Smooth muscle cell (in vitro differentiated cells): ENCODE measurements at regions not wholly inside any gene's neighbourhood (a gene's known extent, or its start where the extent isn't known, plus 50 kb on each side); places are given as distances from the start of the nearest gene placed in this dataset.

Source experiments
- DNase-seq: peaks from one replicate; lab custom pipeline; 2025; ENCODE audit not compliant: unreplicated experiment; lab: John Stamatoyannopoulos, UW
- H2AFZ ChIP-seq: fragments of 200-600 bp; sonication (generic); 2 replicates; pipeline ENCODE4 v1.6.0; 2016; ENCODE audit warnings: antibody characterized with exemption, low read depth, mild to moderate bottlenecking
- H3F3A ChIP-seq: fragments of 200-600 bp; sonication (generic); 2 replicates; pipeline ENCODE4 v1.6.0; 2017; ENCODE audit warnings: antibody characterized with exemption, low read depth
- H3K27ac ChIP-seq: fragments of 200-600 bp; sonication (generic); 2 replicates; pipeline ENCODE4 v1.5.1; 2016; ENCODE audit warnings: low read depth, mild to moderate bottlenecking
- H3K27me3 ChIP-seq: fragments of 200-600 bp; sonication (generic); 2 replicates; pipeline ENCODE4 v1.6.1; 2016; ENCODE audit warnings: low read depth, mild to moderate bottlenecking
- H3K36me3 ChIP-seq: fragments of 200-600 bp; sonication (generic); 2 replicates; pipeline ENCODE4 v1.5.1; 2016; ENCODE audit warnings: low read depth
- H3K4me1 ChIP-seq: fragments of 200-600 bp; sonication (generic); 2 replicates; pipeline ENCODE4 v1.5.1; 2016; ENCODE audit warnings: low read depth
- H3K4me2 ChIP-seq: fragments of 200-600 bp; sonication (generic); 2 replicates; pipeline ENCODE4 v1.6.0; 2016; ENCODE audit warnings: mild to moderate bottlenecking
- H3K4me3 ChIP-seq: fragments of 200-600 bp; sonication (generic); 2 replicates; pipeline ENCODE4 v1.5.1; 2016; ENCODE audit warnings: mild to moderate bottlenecking
- H3K79me2 ChIP-seq: fragments of 200-600 bp; sonication (generic); 2 replicates; pipeline ENCODE4 v1.6.0; 2016; ENCODE audit warnings: low read depth, mild to moderate bottlenecking
- H3K9ac ChIP-seq: fragments of 200-600 bp; sonication (generic); 2 replicates; pipeline ENCODE4 v1.6.0; 2016; ENCODE audit warnings: low read depth
- H3K9me3 ChIP-seq: fragments of 200-600 bp; sonication (generic); replicated peaks from 2 replicates; pipeline ENCODE4 v1.5.1; 2016; ENCODE audit warnings: low read depth
- H4K20me1 ChIP-seq: fragments of 200-600 bp; sonication (generic); 2 replicates; pipeline ENCODE4 v1.6.0; 2016; ENCODE audit warnings: low read depth
- WGBS: methylation state at CpG from one replicate; pipeline ENCODE4 v1.1.7; 2016; ENCODE audit warnings: low lambda C conversion rate; 5-methylcytosine and 5-hydroxymethylcytosine counted together
- TF ChIP-seq, protein P1 (sequence below): fragments of 200-600 bp; sonication (generic); IDR thresholded peaks from 2 replicates; pipeline ENCODE4 v1.5.1; 2017; ENCODE audit warnings: borderline replicate concordance, mild to moderate bottlenecking, antibody characterized with exemption; ENCODE audit not compliant: insufficient read depth, poor library complexity, severe bottlenecking

DNA sequence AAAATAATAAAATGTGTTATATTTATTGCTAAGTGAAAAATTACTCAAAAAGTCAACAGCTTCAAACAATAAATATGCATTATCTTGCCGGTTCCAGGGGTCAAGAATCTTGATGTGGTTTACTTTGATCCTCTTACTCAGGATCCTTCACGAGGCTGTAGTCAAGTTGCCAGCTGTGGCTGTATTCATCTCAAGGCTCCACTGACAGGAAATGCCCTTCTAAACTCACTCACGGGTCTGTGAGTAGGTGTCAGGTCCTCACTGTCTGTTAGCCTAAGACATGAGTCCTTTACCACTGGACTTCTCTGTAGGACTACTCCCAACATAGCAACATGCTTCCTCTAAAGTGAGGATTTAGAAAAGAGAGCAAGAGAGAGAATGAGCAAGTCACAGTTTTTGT lies 983.0 kb downstream of the SI start:
- Histone ChIP-seq H3K9ac (no peak overlapping the region), H3F3A (no peaks in the 10 kb centered on the region), H3K27me3 (no peaks in the 10 kb centered on the region), H3K4me3 (no peak overlapping the region), H3K36me3 (no peaks in the 10 kb centered on the region), H3K4me2 (no peak overlapping the region), H3K4me1 (no peaks in the 10 kb centered on the region), H2AFZ (no peak overlapping the region), H3K9me3 (no peaks in the 10 kb centered on the region), H3K27ac (no peak overlapping the region), H3K79me2 (no peaks in the 10 kb centered on the region), H4K20me1 (no peaks in the 10 kb centered on the region)
- TF ChIP-seq, protein P1, sequence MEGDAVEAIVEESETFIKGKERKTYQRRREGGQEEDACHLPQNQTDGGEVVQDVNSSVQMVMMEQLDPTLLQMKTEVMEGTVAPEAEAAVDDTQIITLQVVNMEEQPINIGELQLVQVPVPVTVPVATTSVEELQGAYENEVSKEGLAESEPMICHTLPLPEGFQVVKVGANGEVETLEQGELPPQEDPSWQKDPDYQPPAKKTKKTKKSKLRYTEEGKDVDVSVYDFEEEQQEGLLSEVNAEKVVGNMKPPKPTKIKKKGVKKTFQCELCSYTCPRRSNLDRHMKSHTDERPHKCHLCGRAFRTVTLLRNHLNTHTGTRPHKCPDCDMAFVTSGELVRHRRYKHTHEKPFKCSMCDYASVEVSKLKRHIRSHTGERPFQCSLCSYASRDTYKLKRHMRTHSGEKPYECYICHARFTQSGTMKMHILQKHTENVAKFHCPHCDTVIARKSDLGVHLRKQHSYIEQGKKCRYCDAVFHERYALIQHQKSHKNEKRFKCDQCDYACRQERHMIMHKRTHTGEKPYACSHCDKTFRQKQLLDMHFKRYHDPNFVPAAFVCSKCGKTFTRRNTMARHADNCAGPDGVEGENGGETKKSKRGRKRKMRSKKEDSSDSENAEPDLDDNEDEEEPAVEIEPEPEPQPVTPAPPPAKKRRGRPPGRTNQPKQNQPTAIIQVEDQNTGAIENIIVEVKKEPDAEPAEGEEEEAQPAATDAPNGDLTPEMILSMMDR = no peak
- WGBS = 48% methylated on average over 3 of the region's 3 CpGs
- DNase-seq = no peak

DNA sequence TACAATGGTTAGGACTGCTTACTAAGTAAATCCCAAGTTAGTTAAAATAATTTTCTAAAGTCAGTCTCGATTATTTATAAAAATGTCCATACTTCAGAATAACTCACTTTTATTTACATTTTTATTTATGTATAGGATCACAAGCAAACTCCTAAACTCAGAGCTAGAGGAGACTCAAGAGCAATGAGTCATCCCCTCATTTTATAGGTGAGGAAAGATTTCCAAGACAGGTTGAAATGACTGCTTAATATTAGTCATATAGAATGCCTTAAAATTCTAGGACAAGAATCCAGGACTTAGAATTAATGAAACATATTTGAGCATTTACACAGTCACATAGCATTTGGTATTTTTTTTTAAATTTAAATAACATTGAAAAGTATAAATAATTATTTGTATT lies 983.8 kb downstream of the SI start:
- no peak overlapping the region for H3K4me2 ChIP-seq
- no peaks in the 10 kb centered on the region for H3K9me3 ChIP-seq
- H3K4me3 ChIP-seq = no peak overlapping the region
- no peaks in the 10 kb centered on the region for H3K36me3 ChIP-seq
- no peaks in the 10 kb centered on the region for H4K20me1 ChIP-seq
- no peak overlapping the region for H3K27ac ChIP-seq
- H3K79me2 ChIP-seq = no peaks in the 10 kb centered on the region
- no peaks in the 10 kb centered on the region for H3K4me1 ChIP-seq
- H2AFZ ChIP-seq = no peak overlapping the region
- no peak for DNase-seq
- 84% methylated on average over 1 of the region's 1 CpG for WGBS
- H3K9ac ChIP-seq = no peak overlapping the region
- no peaks in the 10 kb centered on the region for H3F3A ChIP-seq
- no peaks in the 10 kb centered on the region for H3K27me3 ChIP-seq
- TF ChIP-seq, protein P1 = no peak

DNA sequence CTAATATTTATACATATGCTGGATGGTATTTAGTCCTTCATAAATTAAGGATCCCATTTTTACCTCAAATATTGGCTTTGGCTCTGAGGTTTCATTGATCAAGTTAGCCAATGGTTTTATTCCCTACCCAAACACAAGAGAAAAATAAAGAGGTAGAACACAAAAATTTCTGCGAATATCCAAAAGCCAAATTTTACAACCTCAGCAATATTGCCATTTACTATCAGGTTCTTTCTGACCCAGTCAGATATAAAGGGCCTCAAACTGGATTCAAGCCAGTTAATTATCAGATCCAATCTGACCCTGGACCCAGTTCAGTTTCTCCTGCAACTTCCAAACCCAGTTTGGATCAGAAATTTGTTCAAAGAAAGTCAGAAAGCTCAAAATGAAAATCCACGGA lies 998.1 kb downstream of the SI start:
- Histone ChIP-seq H2AFZ (no peak overlapping the region), H3K27me3 (no peaks in the 10 kb centered on the region), H3K9me3 (no peaks in the 10 kb centered on the region), H4K20me1 (no peaks in the 10 kb centered on the region), H3K36me3 (no peaks in the 10 kb centered on the region), H3K9ac (no peak overlapping the region), H3K4me1 (no peaks in the 10 kb centered on the region), H3F3A (no peaks in the 10 kb centered on the region), H3K4me2 (no peak overlapping the region), H3K27ac (no peak overlapping the region), H3K79me2 (no peaks in the 10 kb centered on the region), H3K4me3 (no peak overlapping the region)
- DNase-seq = no peak
- TF ChIP-seq, protein P1 = no peak
- WGBS = 89% methylated on average over 2 of the region's 2 CpGs

DNA sequence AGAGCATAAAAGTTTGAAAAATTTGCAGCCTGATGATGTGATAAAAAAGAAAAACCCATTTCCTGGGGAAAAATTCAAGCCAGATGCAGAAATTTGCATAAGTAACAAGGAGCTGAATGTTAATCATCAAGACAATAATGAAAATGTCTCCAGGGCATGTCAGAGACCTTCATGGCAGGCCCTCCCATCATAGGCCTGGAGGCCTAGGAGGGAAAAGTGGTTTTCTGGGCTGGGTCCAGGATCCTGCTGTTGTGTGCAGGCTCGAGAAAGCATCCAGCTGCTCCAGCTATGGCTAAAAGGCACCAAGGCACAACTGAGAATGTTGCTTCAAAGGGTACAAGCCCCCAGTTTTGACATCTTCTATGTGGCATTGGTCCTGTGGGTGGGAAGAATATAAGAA lies 1014.0 kb downstream of the SI start:
- TF ChIP-seq, protein P1 = no peak
- WGBS = 96% methylated on average over 1 of the region's 1 CpG
- Histone ChIP-seq H3K36me3 (no peaks in the 10 kb centered on the region), H3K9ac (no peak overlapping the region), H3F3A (no peaks in the 10 kb centered on the region), H3K4me2 (no peak overlapping the region), H3K4me1 (no peaks in the 10 kb centered on the region), H3K4me3 (no peak overlapping the region), H2AFZ (no peak overlapping the region), H3K9me3 (no peaks in the 10 kb centered on the region), H4K20me1 (no peaks in the 10 kb centered on the region), H3K27me3 (no peaks in the 10 kb centered on the region), H3K79me2 (no peaks in the 10 kb centered on the region), H3K27ac (no peak overlapping the region)
- DNase-seq = no peak
